DOHH2 (cell line): ENCODE measurements at regions not wholly inside any gene's neighbourhood (a gene's known extent, or its start where the extent isn't known, plus 50 kb on each side); places are given as distances from the start of the nearest gene placed in this dataset.

Experiments
- H3F3A ChIP-seq: fragments of 200-600 bp; sonication (generic), shearing (Covaris generic); 2 replicates; pipeline ENCODE4 v1.6.0; 2016; ENCODE audit warnings: antibody characterized with exemption, mild to moderate bottlenecking; ENCODE audit not compliant: control insufficient read depth, insufficient read depth
- H3K27ac ChIP-seq: fragments of 200-600 bp; sonication (generic); 2 replicates; pipeline ENCODE4 v1.5.1; 2014; ENCODE audit warnings: low read depth, mild to moderate bottlenecking, low read length, moderate library complexity
- H3K27me3 ChIP-seq: fragments of 200-600 bp; sonication (generic); 2 replicates; pipeline ENCODE4 v1.6.1; 2014; ENCODE audit warnings: mild to moderate bottlenecking, low read length, mixed read lengths; ENCODE audit not compliant: control insufficient read depth
- H3K36me3 ChIP-seq: fragments of 200-600 bp; sonication (generic); 2 replicates; pipeline ENCODE4 v1.6.1; 2014; ENCODE audit warnings: mild to moderate bottlenecking, low read length, moderate library complexity, mixed read lengths; ENCODE audit not compliant: control insufficient read depth
- H3K4me1 ChIP-seq: fragments of 200-600 bp; sonication (generic); 2 replicates; pipeline ENCODE4 v1.6.1; 2014; ENCODE audit warnings: mild to moderate bottlenecking, low read length, mixed read lengths; ENCODE audit not compliant: control insufficient read depth
- H3K4me2 ChIP-seq: fragments of 200-600 bp; sonication (generic); 2 replicates; pipeline ENCODE4 v1.6.0; 2014; ENCODE audit warnings: mild to moderate bottlenecking, low read length, moderate library complexity
- H3K4me3 ChIP-seq: fragments of 200-600 bp; sonication (generic); 2 replicates; pipeline ENCODE4 v1.5.1; 2014; ENCODE audit warnings: mild to moderate bottlenecking, low read length, mixed read lengths
- H3K79me2 ChIP-seq: fragments of 200-600 bp; sonication (generic); 2 replicates; pipeline ENCODE4 v1.6.1; 2014; ENCODE audit warnings: mild to moderate bottlenecking, low read length, mixed read lengths; ENCODE audit not compliant: control insufficient read depth
- H3K9me2 ChIP-seq: fragments of 200-600 bp; sonication (generic); replicated peaks from 2 replicates; pipeline ENCODE4 v1.6.1; 2014; ENCODE audit warnings: mild to moderate bottlenecking, low read length, mixed read lengths; ENCODE audit not compliant: control insufficient read depth
- H3K9me3 ChIP-seq: fragments of 200-600 bp; sonication (generic); 2 replicates; pipeline ENCODE4 v1.6.1; 2014; ENCODE audit warnings: antibody characterized with exemption, low read length, mixed read lengths; ENCODE audit not compliant: control insufficient read depth, insufficient read depth
- H4K20me1 ChIP-seq: fragments of 200-600 bp; sonication (generic); 2 replicates; pipeline ENCODE4 v1.6.0; 2014; ENCODE audit warnings: low read depth, mild to moderate bottlenecking, antibody characterized with exemption, low read length, moderate library complexity; ENCODE audit not compliant: control insufficient read depth, insufficient read depth
- CTCF ChIP-seq: fragments of 200-600 bp; sonication (generic); IDR thresholded peaks from one replicate; pipeline ENCODE4 v1.5.1; 2014; ENCODE audit warnings: antibody characterized with exemption, mild to moderate bottlenecking, low read depth, low read length; ENCODE audit not compliant: poor library complexity, severe bottlenecking
- EZH2phosphoT487 ChIP-seq: fragments of 200-600 bp; sonication (generic); IDR thresholded peaks from 2 replicates; pipeline ENCODE4 v1.6.1; 2017; ENCODE audit warnings: borderline replicate concordance, mild to moderate bottlenecking, antibody characterized with exemption, low read length, moderate library complexity, mixed read lengths

- H3K4me3 ChIP-seq, result no peak overlapping the region
- no peak overlapping the region for H3K4me2 ChIP-seq
- no peaks in the 10 kb centered on the region for H3F3A ChIP-seq
- no peaks in the 10 kb centered on the region for H3K9me2 ChIP-seq
- no peak overlapping the region for H3K27ac ChIP-seq
- no peaks in the 10 kb centered on the region for H3K36me3 ChIP-seq
- TF ChIP-seq EZH2phosphoT487 (no peak), CTCF (no peak)
- no peaks in the 10 kb centered on the region for H3K4me1 ChIP-seq
- no peaks in the 10 kb centered on the region for H4K20me1 ChIP-seq
- H3K27me3 ChIP-seq, result no peaks in the 10 kb centered on the region
- H3K79me2 ChIP-seq, result no peaks in the 10 kb centered on the region
- no peaks in the 10 kb centered on the region for H3K9me3 ChIP-seq
Observed at GRCh38 chr20:10946124-10946880, 272.5 kb upstream of the JAG1 start.

- TF ChIP-seq CTCF (no peak), EZH2phosphoT487 (no peak)
- Histone ChIP-seq H3K27ac (no peak overlapping the region), H3K4me1 (no peaks in the 10 kb centered on the region), H3K4me2 (no peak overlapping the region), H3K4me3 (no peak overlapping the region), H3K36me3 (no peaks in the 10 kb centered on the region), H3K9me2 (no peaks in the 10 kb centered on the region), H3K9me3 (no peaks in the 10 kb centered on the region), H3K27me3 (no peaks in the 10 kb centered on the region), H4K20me1 (no peaks in the 10 kb centered on the region), H3K79me2 (no peaks in the 10 kb centered on the region), H3F3A (no peaks in the 10 kb centered on the region)
Observed at GRCh38 chr20:10947726-10948125, 273.9 kb upstream of the JAG1 start.

GRCh38 chr20:10949930-10950783 is 276.4 kb upstream of the JAG1 start:
- H4K20me1 ChIP-seq, result no peaks in the 10 kb centered on the region
- no peaks in the 10 kb centered on the region for H3K79me2 ChIP-seq
- no peaks in the 10 kb centered on the region for H3F3A ChIP-seq
- H3K4me3 ChIP-seq, result no peak overlapping the region
- TF ChIP-seq CTCF (no peak), EZH2phosphoT487 (no peak)
- H3K27ac ChIP-seq, result no peak overlapping the region
- H3K36me3 ChIP-seq, result no peaks in the 10 kb centered on the region
- H3K9me2 ChIP-seq, result no peaks in the 10 kb centered on the region
- H3K4me2 ChIP-seq, result no peak overlapping the region
- no peaks in the 10 kb centered on the region for H3K4me1 ChIP-seq
- no peaks in the 10 kb centered on the region for H3K9me3 ChIP-seq
- H3K27me3 ChIP-seq, result no peaks in the 10 kb centered on the region
